Retinal pigment epithelial cell (primary cell): ENCODE measurements at regions not wholly inside any gene's neighbourhood (a gene's known extent, or its start where the extent isn't known, plus 50 kb on each side); places are given as distances from the start of the nearest gene placed in this dataset.

Experiments used
- DNase-seq: peaks from one replicate; pipeline ENCODE4 v3.0.0-alpha.2; 2010; ENCODE audit warnings: low read depth
- H3K4me3 ChIP-seq: 2 replicates; pipeline ENCODE4 v1.5.1; 2011; ENCODE audit warnings: mild to moderate bottlenecking, low read length, control low read depth, moderate library complexity
- CTCF ChIP-seq: conservative IDR thresholded peaks from 2 replicates; pipeline ENCODE4 v1.5.1; 2011; ENCODE audit warnings: low read depth, low read length, control low read depth, inconsistent platforms

- no peak overlapping the region for H3K4me3 ChIP-seq
- DNase-seq = no peak
- no peak for TF ChIP-seq CTCF
Measured at GRCh38 chr5:125120012-125120411, 373.6 kb upstream of the ZNF608 start.

GRCh38 chr5:125125031-125125823, 378.8 kb upstream of the ZNF608 start:
- TF ChIP-seq CTCF = peak; percentile 1
- no peak for DNase-seq
- no peak overlapping the region for H3K4me3 ChIP-seq

GRCh38 chr5:125126050-125126449, 379.6 kb upstream of the ZNF608 start:
- H3K4me3 ChIP-seq = no peak overlapping the region
- no peak for DNase-seq
- TF ChIP-seq CTCF = no peak

GRCh38 chr5:125129151-125129806, 382.8 kb upstream of the ZNF608 start:
- no peak for TF ChIP-seq CTCF
- H3K4me3 ChIP-seq = no peak overlapping the region
- DNase-seq = no peak

GRCh38 chr5:125130591-125130990, 384.2 kb upstream of the ZNF608 start:
- DNase-seq = no peak
- no peak for TF ChIP-seq CTCF
- H3K4me3 ChIP-seq = no peak overlapping the region

GRCh38 chr5:125134216-125135081, 388.0 kb upstream of the ZNF608 start:
- TF ChIP-seq CTCF = no peak
- DNase-seq = peak; percentile 76
- H3K4me3 ChIP-seq = no peak overlapping the region
